A673 (cell line): ENCODE measurements at regions not wholly inside any gene's neighbourhood (a gene's known extent, or its start where the extent isn't known, plus 50 kb on each side); places are given as distances from the start of the nearest gene placed in this dataset.

Source experiments
- CTCF ChIP-seq: fragments of 300-800, 200-600 bp; sonication (generic); conservative IDR thresholded peaks from 2 replicates; pipeline ENCODE4 v1.5.1; 2017; ENCODE audit warnings: low read depth, mild to moderate bottlenecking, antibody characterized with exemption, low read length, moderate library complexity, mixed read lengths
- EZH2 ChIP-seq: fragments of 200-600 bp; sonication (generic); IDR thresholded peaks from 2 replicates; pipeline ENCODE4 v1.6.1; 2017; ENCODE audit warnings: borderline replicate concordance, low read depth, mild to moderate bottlenecking, mixed read lengths, antibody characterized with exemption, low read length; ENCODE audit not compliant: poor library complexity, severe bottlenecking

DNA sequence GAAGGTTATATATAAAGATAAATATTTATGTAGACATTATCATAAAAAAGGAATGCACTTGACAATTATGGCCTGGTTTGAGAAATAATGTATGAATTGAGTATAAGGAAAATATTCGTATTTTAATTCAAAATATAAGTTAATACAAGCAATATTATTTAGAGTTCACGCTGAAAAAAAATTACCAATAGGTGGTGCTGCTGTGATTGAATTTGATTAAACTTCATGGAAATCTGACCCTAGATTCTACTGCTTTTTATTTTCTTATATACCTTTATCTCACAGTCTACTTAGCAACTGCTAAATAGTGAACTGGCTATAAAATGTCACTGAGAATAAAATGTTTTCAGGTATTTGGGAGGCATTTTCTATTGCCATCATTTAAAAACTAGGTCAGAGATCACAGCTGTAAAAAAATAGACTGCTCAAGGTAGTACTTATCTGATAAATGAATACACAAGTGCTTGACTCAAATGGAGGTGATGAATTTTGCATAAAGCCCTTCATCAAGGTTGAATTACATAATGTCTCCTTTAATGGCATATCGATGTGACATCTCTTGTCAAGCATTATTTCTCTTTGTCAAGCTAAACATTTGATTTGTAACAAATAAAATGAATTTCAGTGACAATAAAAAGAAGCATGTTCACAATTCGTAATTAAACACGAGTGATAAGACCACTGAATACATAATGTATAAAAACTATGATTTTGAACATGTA, 1638.8 kb upstream of the PCDH7 start:
- TF ChIP-seq CTCF (peak; percentile 69), EZH2 (no peak)
